Heart right ventricle (tissue), 16 donors: ENCODE measurements at regions not wholly inside any gene's neighbourhood (a gene's known extent, or its start where the extent isn't known, plus 50 kb on each side); places are given as distances from the start of the nearest gene placed in this dataset.

Experiments used
- ATAC-seq, 8 donors: fragments of 200-7000 bp; cut with Tn5 transposase; one replicate each; pipeline ENCODE4 v1.9.1; 2020; ENCODE audit warnings: mild to moderate bottlenecking in 8 of 8, moderate library complexity in 8 of 8, moderate number of reproducible peaks in 1 of 8
- DNase-seq, 2 donors: peaks; one replicate each; pipeline ENCODE4 v3.0.0-alpha.2; 2020
- H3K27ac ChIP-seq, 10 donors: fragments of 200-600 bp; sonication (generic) in 2 of 10; one replicate each; pipeline versions ENCODE4 v1.5.0 to v1.8.0; 2020 to 2022; ENCODE audit warnings: mild to moderate bottlenecking in 3 of 10
- H3K27me3 ChIP-seq, 7 donors: fragments of 200-600 bp; one replicate each; pipeline ENCODE4 v1.8.0; 2021 to 2022; ENCODE audit warnings: mild to moderate bottlenecking in 2 of 7
- H3K36me3 ChIP-seq, 9 donors: fragments of 200-600 bp; sonication (generic) in 1 of 9; one replicate each; pipeline versions ENCODE4 v1.5.0 to v1.8.0; 2020 to 2022; ENCODE audit warnings: mild to moderate bottlenecking in 2 of 9
- H3K4me1 ChIP-seq, 9 donors: fragments of 200-600 bp; sonication (generic) in 1 of 9; one replicate each; pipeline versions ENCODE4 v1.5.0 to v1.8.0; 2020 to 2022; ENCODE audit warnings: mild to moderate bottlenecking in 4 of 9
- H3K4me3 ChIP-seq, 10 donors: fragments of 200-600 bp; sonication (generic) in 2 of 10; one replicate each; pipeline versions ENCODE4 v1.5.0 to v1.8.0; 2020 to 2022; ENCODE audit warnings: mild to moderate bottlenecking in 7 of 10, moderate library complexity in 2 of 10
- H3K9me3 ChIP-seq, 11 donors: fragments of 200-600 bp in 10 of 11; sonication (generic) in 2 of 11; one replicate each; pipeline versions ENCODE4 v1.5.0 to v1.8.0; 2013 to 2022; ENCODE audit warnings: mild to moderate bottlenecking in 2 of 11, control low read depth in 1 of 11, moderate library complexity in 1 of 11
- CTCF ChIP-seq, 9 donors: fragments of 200-600 bp; sonication (generic) in 2 of 9; IDR thresholded peaks; one replicate each; pipeline versions ENCODE4 v1.5.0 to v1.8.0; 2021 to 2022; ENCODE audit warnings: antibody characterized with exemption in 9 of 9, mild to moderate bottlenecking in 5 of 9, moderate library complexity in 1 of 9
- WGBS, 2 donors: extraction: QIAGEN DNeasy Blood & Tissue Kit; methylation state at CpG; one replicate each; pipeline ENCODE4 v1.1.7; 2013; ENCODE audit warnings: inconsistent platforms in 1 of 2; 5-methylcytosine and 5-hydroxymethylcytosine counted together
- intact Hi-C, 10 donors: fragments of 100-400 bp; cut with DNase I; formaldehyde crosslinking; loops; one replicate each; pipeline versions ENCODE4 v1.11.1 to v1.14.2; 2022
- donor health status: Arrhythmogenic right ventricular cardiomyopathy.
- donor health status: ischemic (EF 13 %, LVEDD 7.1; RV severe dilation, severe dysfunction).
- donor health status: healthy with polysubstance abuse.
- donor health status: DM: no; HTN: yes; CAD: no.
- donor health status: DM: no; HTN: no; CAD: no.
- donor health status: ischemic (EF 25% LVEDD 6.9; RV normal size, moderate dysfunction).
- donor health status: ischemic (EF 25% LVEDD 5.7; RV mildly dilated, moderate dysfunction).
- donor health status: healthy.
- donor health status: DM: yes; HTN: yes; CAD: no.
- donor health status: Ischemic cardiomyopathy.
- donor health status: ischemic (EF 35%, LVEDD 5.7; RV mildly dilated, moderate dysfunction).
- donor health status: nonischemic (EF 11% LVEDD 7.7; RV severe dilation, severe dysfunction).
- donor health status: DM: yes; HTN: yes; CAD: no.
- donor health status: PGD.
- donor health status: ischemic (EF 29% LVEDD 5.4; RV normal size, mild dysfunction).
- donor health status: nonischemic (EF 23%, LVEDD 6.1; RV moderate dilation, normal function).

DNA sequence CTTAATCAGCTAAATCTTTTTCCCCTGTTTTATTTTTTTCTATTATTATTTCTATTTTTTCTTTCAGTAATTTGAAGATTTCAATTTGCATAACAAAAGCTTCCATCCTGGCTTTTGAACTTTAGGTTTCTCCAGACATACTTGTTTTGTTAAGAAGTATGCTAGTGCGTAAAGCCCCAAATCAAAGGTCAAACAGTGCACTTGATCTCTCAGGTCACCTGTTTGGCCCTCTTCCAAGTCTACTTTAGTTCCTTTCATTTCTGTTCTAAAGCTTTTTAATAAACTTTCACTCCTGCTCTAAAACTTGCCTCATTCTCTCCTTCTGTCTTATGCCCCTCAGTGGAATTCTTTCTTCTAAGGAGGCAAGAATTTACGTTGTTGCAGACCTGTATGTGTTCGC is 54.6 kb upstream of the ATXN7L3B start:
- intact Hi-C loops = no loop called here
- Histone ChIP-seq H3K36me3 (no peaks in the 10 kb centered on the region), H3K4me1 (no peaks in the 10 kb centered on the region)

More for the DNA sequence above, 54.6 kb upstream of the ATXN7L3B start:
- Histone ChIP-seq H3K4me3 (no peak overlapping the region), H3K27me3 (no peaks in the 10 kb centered on the region), H3K27ac (no peak overlapping the region), H3K9me3 (no peaks in the 10 kb centered on the region)
- WGBS, 2 donors = 54 to 58% methylated on average over 3 of the region's 3 CpGs
- no peak for DNase-seq
- no peak for TF ChIP-seq CTCF (IDR thresholded peaks at IDR 0.05)
- ATAC-seq = no peak
